GM19240 (cell line): ENCODE measurements at regions not wholly inside any gene's neighbourhood (a gene's known extent, or its start where the extent isn't known, plus 50 kb on each side); places are given as distances from the start of the nearest gene placed in this dataset.
"Not testable (repeated sequence)": the region's sequence is repeated elsewhere in the genome, so short reads cannot be mapped to it uniquely, and the experiment has no call there.

Experiments used
- DNase-seq: peaks from one replicate; pipeline ENCODE4 v3.0.0; 2011; ENCODE audit warnings: low spot score; ENCODE audit not compliant: insufficient read length

GRCh38 chr14:40008345-40008744, 576.1 kb upstream of the FBXO33 start:
- not testable (repeated sequence) for DNase-seq

- DNase-seq: no peak
These were observed 572.8 kb upstream of the FBXO33 start for GRCh38 chr14:40004871-40005500.

- DNase-seq: no peak
These were observed 571.5 kb upstream of the FBXO33 start for GRCh38 chr14:40003773-40004172.

- DNase-seq: no peak
These were observed 566.6 kb upstream of the FBXO33 start for GRCh38 chr14:39998854-39999253.

GRCh38 chr14:39998114-39998513, 565.9 kb upstream of the FBXO33 start:
- no peak for DNase-seq

GRCh38 chr14:39991041-39991440, 558.8 kb upstream of the FBXO33 start:
- no peak for DNase-seq

GRCh38 chr14:39988939-39989338, 556.7 kb upstream of the FBXO33 start:
- DNase-seq: no peak

GRCh38 chr14:39984323-39984722, 552.1 kb upstream of the FBXO33 start:
- DNase-seq: no peak

- no peak for DNase-seq
These were observed 545.0 kb upstream of the FBXO33 start for GRCh38 chr14:39977198-39977597.

GRCh38 chr14:39974036-39974435, 541.8 kb upstream of the FBXO33 start:
- DNase-seq: no peak

GRCh38 chr14:39972704-39973103, 540.5 kb upstream of the FBXO33 start:
- no peak for DNase-seq

GRCh38 chr14:39967885-39968284, 535.7 kb upstream of the FBXO33 start:
- DNase-seq: no peak

- DNase-seq: no peak
These were observed 525.8 kb upstream of the FBXO33 start for GRCh38 chr14:39957987-39958386.

- DNase-seq: no peak
These were observed 525.1 kb upstream of the FBXO33 start for GRCh38 chr14:39957290-39957689.

- no peak for DNase-seq
These were observed 524.1 kb upstream of the FBXO33 start for GRCh38 chr14:39956372-39956771.

GRCh38 chr14:39948235-39948634, 516.0 kb upstream of the FBXO33 start:
- no peak for DNase-seq

- DNase-seq: no peak
These were observed 514.6 kb upstream of the FBXO33 start for GRCh38 chr14:39946807-39947206.

- DNase-seq: no peak
These were observed 506.8 kb upstream of the FBXO33 start for GRCh38 chr14:39939023-39939422.

- no peak for DNase-seq
These were observed 480.2 kb upstream of the FBXO33 start for GRCh38 chr14:39912192-39913100.

- DNase-seq: no peak
These were observed 465.4 kb upstream of the FBXO33 start for GRCh38 chr14:39897657-39898056.

- DNase-seq: no peak
These were observed 457.8 kb upstream of the FBXO33 start for GRCh38 chr14:39890026-39890425.

GRCh38 chr14:39884091-39884490, 451.9 kb upstream of the FBXO33 start:
- no peak for DNase-seq

- no peak for DNase-seq
These were observed 448.7 kb upstream of the FBXO33 start for GRCh38 chr14:39880965-39881364.
